Kidney epithelial cell (primary cell): ENCODE measurements at regions not wholly inside any gene's neighbourhood (a gene's known extent, or its start where the extent isn't known, plus 50 kb on each side); places are given as distances from the start of the nearest gene placed in this dataset.
"Not testable (repeated sequence)": the region's sequence is repeated elsewhere in the genome, so short reads cannot be mapped to it uniquely, and the experiment has no call there.

Experiments used
- DNase-seq: peaks from one replicate; pipeline ENCODE4 v3.0.0-alpha.2; 2010; ENCODE audit warnings: low read depth
- H3K27me3 ChIP-seq: 2 replicates; pipeline ENCODE4 v1.6.0; 2011; ENCODE audit warnings: low read length; ENCODE audit not compliant: control insufficient read depth, insufficient read depth
- H3K36me3 ChIP-seq: 2 replicates; pipeline ENCODE4 v1.5.1; 2011; ENCODE audit warnings: low read length; ENCODE audit not compliant: control insufficient read depth, insufficient read depth
- H3K4me3 ChIP-seq: 2 replicates; pipeline ENCODE4 v1.5.1; 2011; ENCODE audit warnings: low read depth, mild to moderate bottlenecking, control low read depth, low read length
- CTCF ChIP-seq: IDR thresholded peaks from 2 replicates; pipeline ENCODE4 v1.5.1; 2011; ENCODE audit warnings: mild to moderate bottlenecking, moderate library complexity, low read length, control low read depth, inconsistent platforms; ENCODE audit not compliant: insufficient read depth, poor library complexity, severe bottlenecking

- Histone ChIP-seq H3K36me3 (no peaks in the 10 kb centered on the region), H3K4me3 (no peak overlapping the region), H3K27me3 (no peaks in the 10 kb centered on the region)
- DNase-seq = no peak
- no peak for TF ChIP-seq CTCF
Measured at GRCh38 chr6:18538315-18538714, 151.2 kb downstream of the RNF144B start.

GRCh38 chr6:18543051-18543450 is 155.9 kb downstream of the RNF144B start:
- DNase-seq = no peak
- no peak for TF ChIP-seq CTCF
- H3K36me3 ChIP-seq = no peaks in the 10 kb centered on the region
- H3K4me3 ChIP-seq = no peak overlapping the region
- H3K27me3 ChIP-seq = no peaks in the 10 kb centered on the region

GRCh38 chr6:18545142-18545541 is 158.0 kb downstream of the RNF144B start:
- H3K36me3 ChIP-seq, H3K4me3 ChIP-seq, DNase-seq, H3K27me3 ChIP-seq: not testable (repeated sequence)

GRCh38 chr6:18545726-18546125 is 158.6 kb downstream of the RNF144B start:
- Histone ChIP-seq H3K36me3 (no peaks in the 10 kb centered on the region), H3K27me3 (no peaks in the 10 kb centered on the region), H3K4me3 (no peak overlapping the region)
- no peak for TF ChIP-seq CTCF
- DNase-seq = no peak

- Histone ChIP-seq H3K27me3 (no peaks in the 10 kb centered on the region), H3K36me3 (no peaks in the 10 kb centered on the region), H3K4me3 (no peak overlapping the region)
- DNase-seq = no peak
- TF ChIP-seq CTCF = no peak
Measured at GRCh38 chr6:18550119-18550518, 163.0 kb downstream of the RNF144B start.

GRCh38 chr6:18551228-18551627 is 164.1 kb downstream of the RNF144B start:
- H3K4me3 ChIP-seq = no peak overlapping the region
- peak; percentile 25 for DNase-seq

More at GRCh38 chr6:18551228-18551627, 164.1 kb downstream of the RNF144B start:
- no peaks in the 10 kb centered on the region for H3K27me3 ChIP-seq
- no peak for TF ChIP-seq CTCF
- H3K36me3 ChIP-seq = no peaks in the 10 kb centered on the region
